8988T (cell line): ENCODE measurements at regions not wholly inside any gene's neighbourhood (a gene's known extent, or its start where the extent isn't known, plus 50 kb on each side); places are given as distances from the start of the nearest gene placed in this dataset.
"Not testable (repeated sequence)": the region's sequence is repeated elsewhere in the genome, so short reads cannot be mapped to it uniquely, and the experiment has no call there.

Experiments used
- DNase-seq: peaks from one replicate; pipeline ENCODE4 v3.0.0; 2011

DNA sequence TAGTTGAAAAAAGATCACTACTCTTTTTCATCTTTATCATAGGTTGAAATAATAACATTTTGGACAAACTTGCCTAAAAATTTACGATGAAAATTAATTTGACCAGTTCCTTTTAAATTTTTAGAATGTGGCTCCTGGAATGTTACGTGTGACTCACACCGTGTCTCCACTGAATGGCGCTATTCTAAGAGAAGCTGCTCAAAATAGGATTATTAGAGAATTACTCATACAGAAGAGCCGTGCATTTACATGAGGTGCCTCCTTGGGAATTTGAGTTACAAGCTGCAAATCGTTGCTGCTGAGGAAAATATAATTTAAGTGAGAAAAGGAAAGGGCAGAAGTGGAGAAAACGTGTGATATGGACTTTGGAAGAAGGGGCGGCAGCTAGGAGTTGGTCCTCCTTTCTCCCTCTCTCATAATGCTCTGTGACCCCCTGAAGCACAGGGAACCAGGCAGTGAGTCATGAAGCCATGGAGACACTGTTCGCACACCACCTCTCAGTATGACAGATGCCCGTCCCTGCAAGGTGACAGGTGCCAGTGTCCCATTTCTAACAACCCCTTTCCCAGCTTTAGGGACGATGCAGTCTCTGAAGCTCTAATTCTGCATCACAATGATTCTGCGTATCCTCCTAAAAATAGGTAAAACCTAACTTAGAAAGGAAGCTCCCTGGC, 323.2 kb upstream of the COBL start:
- DNase-seq: peak; percentile 33

DNA sequence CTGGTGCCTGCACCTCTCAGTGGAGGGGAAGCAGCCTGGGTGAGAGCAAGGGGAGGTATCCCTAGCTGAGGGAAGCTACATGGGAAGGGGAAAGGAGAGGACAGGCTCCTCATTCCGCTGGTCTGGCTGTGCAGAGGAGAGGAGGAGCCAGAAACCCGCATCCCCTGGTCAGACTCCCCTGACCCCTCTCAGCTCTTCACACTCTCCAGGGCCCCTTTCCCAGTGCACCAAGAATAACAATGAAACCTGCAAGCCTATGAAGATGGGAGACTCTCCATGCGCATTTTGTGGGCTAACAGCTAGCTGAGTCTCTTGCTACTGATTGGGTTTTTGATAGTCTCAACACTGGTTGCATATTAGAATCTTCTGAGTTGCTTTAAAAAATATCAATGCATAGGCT, 319.9 kb upstream of the COBL start:
- no peak for DNase-seq

DNA sequence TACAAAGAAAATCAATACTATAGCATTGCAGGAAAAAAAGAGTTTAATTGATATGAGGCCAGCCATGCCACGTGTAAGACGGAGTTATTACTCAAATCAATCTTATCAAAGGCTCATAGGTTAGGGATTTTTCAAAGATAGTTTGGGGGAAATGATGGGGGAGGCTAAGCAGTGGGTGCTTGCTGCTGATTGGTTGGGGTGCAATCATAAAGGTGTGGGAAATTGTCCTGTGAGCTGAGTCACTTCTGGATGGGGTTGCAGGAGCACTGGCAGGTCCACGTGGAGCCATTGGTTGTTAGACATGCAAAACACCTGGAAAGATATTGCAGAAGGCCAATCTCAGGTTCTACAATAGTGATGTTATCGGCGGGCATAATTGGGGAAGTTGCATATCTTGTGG, 319.2 kb upstream of the COBL start:
- no peak for DNase-seq

DNA sequence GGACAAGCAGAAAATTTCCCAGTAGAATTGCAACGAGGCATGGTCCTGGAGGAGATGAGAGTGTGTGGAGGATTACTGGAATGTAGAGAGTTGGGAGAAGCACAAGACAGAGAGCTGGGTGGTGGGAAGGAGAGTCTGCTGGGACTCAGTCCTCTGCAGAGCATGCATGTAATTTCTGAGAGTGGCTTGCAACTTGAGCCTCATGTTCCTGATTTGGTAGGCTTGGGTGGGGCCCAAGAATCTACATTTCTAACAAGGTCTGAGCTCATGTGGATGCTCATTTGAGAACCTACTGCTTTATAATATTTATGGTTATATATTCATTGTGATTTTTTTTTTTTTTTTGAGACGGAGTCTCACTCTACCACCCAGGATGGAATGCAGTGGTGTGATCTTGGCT, 317.9 kb upstream of the COBL start:
- DNase-seq: no peak

DNA sequence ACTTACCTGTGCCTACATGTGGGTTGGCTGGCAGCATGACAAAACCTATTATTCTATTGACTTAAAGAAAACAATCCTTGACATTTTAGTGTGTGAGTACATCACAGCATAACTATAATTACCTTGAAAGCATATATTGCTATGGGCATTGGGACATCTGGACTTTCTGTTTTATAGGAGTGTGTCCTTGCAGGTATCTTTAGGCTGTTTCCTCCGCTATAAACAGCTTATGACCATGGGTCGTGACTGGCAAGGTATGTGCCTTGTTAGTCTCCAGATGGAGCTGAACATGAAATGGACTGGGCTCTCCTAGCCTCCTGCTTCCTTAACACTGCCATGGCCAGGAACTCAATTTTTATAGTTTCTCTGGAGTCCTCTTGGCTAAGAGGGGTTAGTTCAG, 317.4 kb upstream of the COBL start:
- no peak for DNase-seq

DNA sequence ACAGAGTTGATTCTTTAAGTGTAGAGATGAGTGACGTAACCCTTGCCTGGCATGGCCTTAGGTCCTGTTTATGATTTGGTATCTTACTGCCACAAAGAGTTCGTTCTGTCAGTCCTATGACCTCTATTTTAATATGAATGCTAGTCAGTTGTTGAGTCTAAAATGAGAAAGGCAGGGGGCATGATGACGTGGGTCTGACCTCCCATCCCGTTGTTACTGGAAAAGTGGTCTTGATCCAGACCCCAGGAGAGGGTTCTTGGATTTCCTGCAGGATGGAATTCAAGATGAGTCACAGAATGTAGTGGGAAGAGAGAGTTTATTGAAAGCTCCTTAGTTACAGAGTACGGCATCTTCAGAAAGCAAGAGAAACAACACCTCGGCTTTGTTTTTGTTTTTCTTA, 317.0 kb upstream of the COBL start:
- DNase-seq: no peak

DNA sequence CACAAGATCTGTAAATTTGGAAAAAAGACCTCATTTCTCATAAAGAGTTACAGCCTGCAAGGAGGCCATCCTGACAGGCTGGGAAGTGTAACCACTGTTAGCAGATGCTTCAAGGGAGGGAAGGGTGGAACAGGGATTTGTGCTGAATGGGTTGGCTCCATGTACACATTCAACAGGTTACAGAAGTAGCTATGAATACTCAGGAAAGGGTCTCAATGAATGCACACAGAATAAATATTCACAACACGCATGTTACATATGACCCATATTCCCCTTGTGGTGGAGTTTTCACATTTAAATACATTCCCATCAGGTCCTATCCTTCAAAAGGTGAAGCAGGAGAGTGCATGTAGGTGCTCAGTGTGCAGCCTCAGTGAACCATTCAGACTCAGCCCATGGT, 316.4 kb upstream of the COBL start:
- DNase-seq: no peak

DNA sequence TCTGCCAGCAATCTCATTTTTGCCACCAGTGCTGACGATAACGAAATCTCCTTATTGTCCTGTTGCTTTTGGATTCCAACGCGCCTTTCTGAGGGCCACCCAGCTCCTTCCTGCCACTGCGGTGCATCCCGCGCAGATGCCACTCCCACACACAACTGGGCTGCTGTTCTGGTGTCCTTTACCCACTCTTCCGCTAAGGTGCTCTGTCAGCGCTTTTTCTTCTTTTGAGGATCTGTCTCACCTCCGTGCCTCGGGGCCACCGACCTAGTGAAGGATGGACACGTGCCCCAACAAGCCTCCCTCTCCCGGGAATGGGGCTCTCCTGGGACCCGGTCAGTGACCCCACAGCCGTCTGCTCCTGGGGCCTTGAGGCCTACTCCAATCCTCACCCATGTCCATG, 314.3 kb upstream of the COBL start:
- no peak for DNase-seq

DNA sequence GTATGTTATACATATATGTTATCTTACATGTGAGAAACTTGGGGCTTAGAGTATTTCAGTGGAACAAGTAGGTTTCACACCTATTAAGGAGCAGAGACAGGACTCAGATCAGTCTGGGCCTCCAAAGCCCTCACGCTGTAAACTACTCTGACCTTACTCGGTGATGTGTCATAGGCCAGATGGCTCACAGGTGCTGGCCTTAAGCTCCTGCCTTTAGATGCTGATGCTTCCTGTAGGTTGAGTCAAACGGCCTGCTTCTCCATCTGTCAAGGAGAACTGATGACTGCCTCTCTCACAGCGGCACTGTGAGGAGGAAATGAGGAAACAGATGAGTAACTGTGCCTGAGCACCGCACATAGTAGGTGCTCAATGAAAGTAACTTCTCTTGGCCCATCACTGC, 312.6 kb upstream of the COBL start:
- DNase-seq: no peak

DNA sequence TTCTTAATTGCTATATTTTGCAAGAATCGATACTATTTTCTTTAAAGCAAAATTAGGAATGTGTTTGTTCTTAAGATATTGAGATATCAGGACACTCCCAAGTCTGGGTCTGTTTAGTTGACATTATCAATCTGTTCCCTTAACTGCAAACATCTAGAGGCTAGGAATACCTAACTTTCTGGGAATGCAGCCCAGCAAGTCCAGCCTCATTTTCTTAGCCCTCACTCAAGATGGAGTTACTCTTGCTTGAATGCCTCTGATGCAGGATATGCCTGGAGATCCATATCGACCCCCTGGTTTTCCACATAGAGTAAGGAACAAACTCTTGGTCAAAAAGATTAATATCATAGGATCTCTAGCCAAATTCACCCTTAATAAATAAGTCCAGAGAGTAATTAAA, 305.3 kb upstream of the COBL start:
- DNase-seq: no peak

DNA sequence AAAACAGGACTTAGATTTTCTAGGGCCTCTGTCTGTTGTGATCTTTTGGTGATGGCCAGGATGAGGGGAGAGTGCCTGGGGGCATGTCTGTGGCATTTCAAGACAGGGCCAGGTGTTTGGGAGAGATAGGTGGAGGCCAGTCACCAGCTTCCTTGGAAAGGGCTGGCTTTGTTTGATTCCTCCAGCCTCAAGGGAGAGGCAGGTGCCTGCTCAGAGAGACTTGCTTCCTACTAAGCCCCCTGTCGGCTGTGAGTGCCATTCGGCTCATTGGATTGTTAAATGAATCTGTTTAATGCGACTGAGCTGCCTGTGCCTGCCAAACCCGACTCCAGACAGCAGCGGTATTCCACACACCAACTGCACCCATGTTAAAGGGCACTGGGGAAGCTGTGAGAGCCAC, 304.1 kb upstream of the COBL start:
- no peak for DNase-seq

DNA sequence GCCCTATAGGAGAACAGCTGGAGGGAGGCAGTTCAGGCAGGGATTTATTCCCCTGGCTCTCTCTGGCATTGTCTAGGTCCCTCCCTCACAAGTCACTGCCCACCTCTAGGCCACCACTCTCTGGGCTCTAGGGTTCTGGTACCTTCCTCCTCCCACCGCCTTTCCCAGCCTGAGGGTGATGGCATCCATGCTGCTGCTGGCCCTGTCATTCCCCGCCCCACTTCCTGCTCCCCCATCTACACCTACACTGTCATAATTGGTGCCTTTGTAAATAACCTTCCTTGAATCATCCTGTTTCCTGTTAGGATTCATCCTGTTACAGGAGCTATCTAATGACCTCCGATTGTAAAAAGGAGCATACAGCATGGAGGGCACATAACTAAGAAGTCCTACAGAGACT, 303.3 kb upstream of the COBL start:
- no peak for DNase-seq

DNA sequence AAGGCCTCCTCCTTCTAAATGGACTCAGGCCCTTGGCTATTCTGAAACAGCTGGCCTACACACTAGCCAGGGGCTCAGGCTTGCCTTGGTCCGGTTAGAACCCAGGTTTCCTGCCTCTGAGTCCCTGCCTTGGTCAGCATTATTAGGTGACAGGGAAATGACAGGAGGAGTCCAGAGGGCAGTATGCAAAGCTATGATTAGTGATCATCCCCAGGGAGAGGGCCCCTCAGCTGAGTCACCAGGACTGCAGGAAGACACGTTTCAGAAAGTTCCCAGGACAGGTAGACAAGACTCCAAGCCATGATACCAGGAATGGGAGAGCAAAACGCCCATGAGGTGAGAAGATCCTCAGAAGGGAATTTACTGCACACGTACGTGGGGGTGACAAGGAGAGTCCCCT, 301.1 kb upstream of the COBL start:
- DNase-seq: no peak

DNA sequence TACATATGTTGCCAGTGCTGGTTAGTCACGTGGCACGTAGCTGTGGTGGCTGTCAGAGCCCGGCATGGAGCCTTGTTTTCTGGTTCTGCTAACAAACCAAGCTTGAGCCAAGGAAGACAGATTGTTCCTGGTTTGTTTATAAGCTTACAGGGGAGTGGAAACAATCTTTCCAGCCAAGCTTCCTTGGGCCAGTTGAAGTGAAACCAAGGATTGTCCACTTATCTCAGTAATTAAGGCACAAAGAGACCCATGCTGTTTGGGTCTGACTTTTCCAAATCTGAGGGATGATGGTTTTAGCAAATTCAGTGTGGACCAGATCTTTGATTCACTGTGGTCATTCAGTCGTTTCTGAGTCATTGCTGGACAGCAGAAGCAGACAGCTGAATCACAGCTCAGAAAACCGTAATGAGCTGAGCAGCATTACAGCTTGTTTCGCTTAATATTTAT, 297.3 kb upstream of the COBL start:
- DNase-seq: no peak

DNA sequence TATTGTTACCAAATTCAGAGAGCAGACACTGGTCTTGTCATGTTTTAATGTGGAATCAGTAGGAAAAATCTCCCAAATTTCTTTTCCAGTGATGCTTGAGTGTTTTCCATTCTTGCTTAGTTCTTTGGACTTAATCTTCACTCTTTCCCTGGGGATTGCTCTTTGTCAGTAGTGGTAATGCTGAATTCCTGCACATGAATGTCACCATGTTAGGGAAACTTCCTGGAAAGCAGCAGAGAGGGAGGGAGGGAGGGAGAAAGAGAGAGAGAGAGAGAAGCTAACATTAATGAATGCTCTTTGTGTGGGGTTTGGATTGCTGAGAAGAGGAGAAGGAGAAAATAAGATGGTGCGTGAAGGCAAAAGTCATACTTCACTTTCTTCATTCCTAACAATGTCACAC, 295.3 kb upstream of the COBL start:
- no peak for DNase-seq

DNA sequence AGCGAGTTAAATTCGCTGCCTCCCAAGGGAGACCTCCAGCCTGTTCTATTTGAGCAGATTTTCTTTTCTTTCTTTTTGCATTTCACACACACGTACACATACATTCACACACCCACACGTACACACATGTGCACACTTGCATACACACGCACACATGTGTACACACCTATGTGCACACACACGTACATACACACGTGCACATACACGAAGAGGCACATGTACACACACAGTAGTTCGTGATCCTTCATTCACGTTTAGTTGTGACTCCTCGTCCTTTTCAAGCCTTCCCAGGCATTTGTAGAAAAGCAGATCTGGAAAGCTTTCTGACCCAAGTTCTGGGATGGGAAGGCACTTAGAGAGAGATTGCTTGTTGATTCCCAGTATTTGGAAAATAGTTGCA, 290.8 kb upstream of the COBL start:
- no peak for DNase-seq

DNA sequence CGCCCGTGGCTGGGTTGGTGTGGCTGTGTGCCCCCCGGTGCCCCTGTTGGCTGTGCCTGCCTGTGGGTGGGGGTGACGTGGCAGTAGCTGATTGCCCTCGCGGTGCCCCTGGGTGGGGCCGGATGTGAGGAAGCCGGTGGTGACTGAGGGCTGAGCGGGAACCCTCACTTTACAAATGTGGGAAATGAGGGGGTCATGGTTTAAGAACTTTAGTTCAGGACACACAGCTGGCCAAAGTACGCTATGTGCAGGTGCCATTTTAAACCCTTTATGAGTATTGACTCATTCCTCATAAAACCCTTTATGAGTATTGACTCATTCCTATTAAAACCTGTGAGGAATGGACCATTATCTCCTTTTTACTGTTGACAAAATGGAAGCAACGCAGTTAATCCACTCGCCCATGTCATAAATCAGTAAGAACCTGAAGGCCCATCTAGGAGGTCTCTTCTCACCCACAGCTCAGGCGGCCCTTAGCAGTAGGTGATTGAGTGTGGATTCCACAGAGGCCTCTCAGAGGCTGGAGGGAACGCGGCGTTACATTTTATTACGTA, 290.1 kb upstream of the COBL start:
- no peak for DNase-seq

DNA sequence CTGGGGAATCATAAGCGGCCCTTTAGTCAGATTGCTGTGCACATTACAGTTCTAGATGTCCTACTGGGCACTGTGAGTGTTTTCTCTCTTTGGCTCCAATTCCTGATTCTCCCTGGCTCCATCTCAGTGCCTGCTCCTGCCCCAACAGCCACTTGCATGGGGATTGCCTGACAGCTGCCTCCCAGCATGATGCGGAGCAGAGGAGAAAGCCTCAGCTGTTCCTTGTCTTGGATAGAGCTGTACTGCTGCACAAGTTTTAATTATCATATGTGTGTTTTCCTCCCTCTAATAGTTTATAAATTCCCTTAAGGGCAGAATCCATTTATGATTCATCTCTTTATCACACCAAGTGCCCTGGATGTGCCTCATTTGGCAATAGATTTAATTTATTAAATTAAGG, 285.8 kb upstream of the COBL start:
- DNase-seq: no peak

DNA sequence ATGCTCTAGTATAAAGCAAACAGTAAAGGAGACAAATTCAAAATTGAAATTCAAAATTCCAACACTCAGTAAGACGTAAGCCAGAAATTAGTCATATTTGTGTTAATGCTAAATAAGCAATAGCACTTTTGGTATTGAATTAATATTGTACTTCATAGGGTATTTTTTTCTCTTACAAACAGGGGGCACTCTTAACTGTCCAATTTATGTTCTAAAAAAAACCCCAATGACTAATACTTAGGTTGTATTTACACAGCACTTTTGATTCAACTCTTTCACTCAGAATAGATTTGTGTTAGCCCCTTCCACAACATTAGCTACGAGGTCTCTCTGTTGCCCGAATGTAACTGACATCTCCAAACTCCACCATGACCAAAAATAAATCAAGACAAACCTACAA, 284.9 kb upstream of the COBL start:
- DNase-seq: no peak

DNA sequence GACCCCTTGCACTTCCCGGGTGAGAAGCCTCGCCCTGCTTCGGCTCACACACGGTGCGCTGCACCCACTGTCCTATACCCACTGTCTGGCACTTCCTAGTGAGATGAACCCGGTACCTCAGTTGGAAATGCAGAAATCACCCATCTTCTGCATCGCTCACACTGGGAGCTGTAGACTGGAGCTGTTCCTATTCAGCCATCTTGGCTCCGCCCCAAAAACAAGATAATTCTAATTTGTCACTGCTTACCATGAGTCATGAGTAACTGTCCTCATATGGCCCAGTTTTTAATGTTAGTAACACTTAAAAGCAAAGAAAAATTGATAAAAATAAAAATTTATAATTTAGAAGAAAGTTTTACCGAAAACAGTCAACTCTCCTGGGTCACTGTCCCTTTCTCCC, 283.3 kb upstream of the COBL start:
- not testable (repeated sequence) for DNase-seq

DNA sequence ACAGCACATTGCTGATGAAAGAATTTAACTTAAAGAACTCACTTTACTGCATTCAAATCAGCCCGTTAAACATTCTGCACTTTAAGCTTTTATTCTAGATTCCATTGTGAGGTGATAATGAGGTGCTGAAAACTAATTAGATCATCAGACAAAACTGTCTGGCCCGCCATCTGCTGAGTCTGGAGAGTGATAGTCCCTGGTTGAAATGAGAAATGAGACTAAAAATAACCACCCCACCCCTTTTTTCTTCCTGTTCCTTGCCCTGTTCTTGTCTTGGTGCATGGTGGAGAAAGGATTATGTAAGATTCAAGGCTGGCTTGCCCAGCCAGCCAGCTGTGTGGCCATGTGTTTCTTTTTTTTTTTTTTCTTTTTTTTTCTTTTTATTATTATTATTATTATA, 277.0 kb upstream of the COBL start:
- DNase-seq: no peak

DNA sequence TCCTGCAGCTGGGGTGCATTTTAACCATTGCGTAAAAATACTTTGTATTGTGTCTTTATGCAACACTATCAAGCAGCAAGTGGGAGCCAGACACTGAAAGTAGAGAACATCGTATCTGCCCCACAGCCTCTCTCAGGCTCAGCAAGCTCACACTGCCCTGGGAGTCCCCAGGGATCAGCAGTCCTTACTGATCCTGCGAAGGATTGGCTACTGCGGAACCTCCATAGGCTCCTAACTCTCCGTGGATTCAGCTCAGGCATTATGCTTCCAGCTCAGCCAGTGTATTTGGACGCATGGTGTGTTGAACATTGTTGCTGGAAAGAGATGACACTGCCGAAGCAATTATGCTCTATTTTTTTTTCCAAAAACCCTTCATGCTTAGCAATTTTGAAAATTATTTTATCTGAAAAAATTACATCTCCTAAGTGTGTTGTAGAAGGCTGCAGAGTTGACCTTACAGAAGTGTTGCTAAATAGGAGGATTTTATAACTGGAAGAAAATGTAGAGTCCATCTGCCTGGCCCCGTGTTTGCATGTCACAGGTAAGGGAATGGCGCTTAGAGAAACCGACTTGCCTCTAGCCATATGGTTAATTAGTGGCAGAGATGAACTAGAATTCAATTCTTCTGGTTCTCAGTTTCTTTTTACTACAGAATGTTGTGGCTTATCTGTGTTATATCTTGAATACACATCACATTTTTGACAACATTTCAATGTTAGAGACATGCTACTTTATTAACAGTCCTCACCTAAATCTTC, 276.4 kb upstream of the COBL start:
- DNase-seq: no peak

DNA sequence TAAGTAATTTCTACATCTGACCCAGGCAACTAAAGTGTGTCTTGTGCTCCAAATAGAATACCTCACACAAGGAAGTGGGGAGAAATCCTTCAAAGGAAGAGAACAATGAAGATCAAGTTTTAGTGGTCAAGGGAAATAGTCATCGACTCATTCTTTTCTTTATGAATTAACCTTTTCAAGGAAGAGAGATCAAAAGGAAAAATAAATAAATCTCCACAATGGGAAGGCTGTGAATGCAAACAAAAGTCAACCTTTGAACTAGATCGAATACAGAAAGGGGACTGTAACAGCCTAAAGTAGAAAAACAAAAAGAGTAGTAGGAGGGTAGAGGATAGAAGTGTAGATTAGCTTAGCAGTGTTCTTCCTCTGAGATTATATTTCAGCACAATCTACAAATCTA, 274.6 kb upstream of the COBL start:
- no peak for DNase-seq

DNA sequence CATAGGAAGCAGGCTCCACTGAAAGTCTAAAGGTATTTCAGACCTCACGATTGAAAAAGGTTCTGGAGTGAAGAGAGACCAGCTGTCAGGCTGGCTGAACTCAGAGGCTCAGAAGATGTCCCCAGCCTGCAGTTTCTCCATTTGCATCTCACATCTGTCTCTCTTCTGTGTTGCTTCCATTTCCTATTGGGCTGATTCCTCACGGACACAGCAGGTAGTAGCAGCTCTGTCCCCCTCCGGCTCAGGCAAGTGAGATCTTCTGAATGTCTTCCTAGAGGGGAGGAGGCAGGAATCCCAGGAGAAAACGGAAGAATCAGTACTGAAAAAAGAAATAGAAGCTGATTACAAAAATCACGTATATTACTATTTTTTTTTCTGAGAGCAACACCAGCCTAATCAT, 274.1 kb upstream of the COBL start:
- no peak for DNase-seq

DNA sequence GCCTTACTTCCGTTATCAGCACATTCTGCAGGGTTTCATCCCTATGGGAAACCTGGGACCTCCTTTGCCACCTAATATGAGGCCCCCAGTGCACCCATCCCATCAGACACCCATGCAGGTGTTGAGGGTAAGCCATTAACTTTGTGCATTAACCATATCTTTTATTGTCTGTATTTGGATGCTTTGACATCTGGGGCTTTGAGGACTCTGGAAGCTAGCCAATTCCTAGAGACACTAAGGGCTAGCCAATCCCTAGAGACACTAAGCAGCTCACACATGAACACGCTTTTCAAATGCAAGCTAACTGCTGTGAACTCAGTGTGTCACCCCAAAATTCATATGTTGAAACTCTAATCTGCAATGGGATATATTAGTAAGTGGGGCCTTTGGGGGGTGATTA, 272.5 kb upstream of the COBL start:
- DNase-seq: no peak
